NCI-H345 treated with DMSO at 0.1 percent for 48 hours (cell line): ENCODE measurements at regions not wholly inside any gene's neighbourhood (a gene's known extent, or its start where the extent isn't known, plus 50 kb on each side); places are given as distances from the start of the nearest gene placed in this dataset.
A peak's percentile ranks its signal among the peaks of the same experiment; 100 is the strongest.
"Not testable (repeated sequence)": the region's sequence is repeated elsewhere in the genome, so short reads cannot be mapped to it uniquely, and the experiment has no call there.

Experiments
- DNase-seq: peaks from one replicate; lab custom pipeline; 2025; ENCODE audit not compliant: unreplicated experiment; lab: John Stamatoyannopoulos, UW

- DNase-seq = peak; percentile 14
Observed at GRCh38 chr6:18527836-18528743, 140.9 kb downstream of the RNF144B start.

- peak; percentile 4 for DNase-seq
Observed at GRCh38 chr6:18530201-18530600, 143.1 kb downstream of the RNF144B start.

- no peak for DNase-seq
Observed at GRCh38 chr6:18532139-18532538, 145.0 kb downstream of the RNF144B start.

- DNase-seq = no peak
Observed at GRCh38 chr6:18533793-18534192, 146.6 kb downstream of the RNF144B start.

- DNase-seq = peak; percentile 4
Observed at GRCh38 chr6:18536591-18537055, 149.5 kb downstream of the RNF144B start.

- no peak for DNase-seq
Observed at GRCh38 chr6:18538315-18538714, 151.2 kb downstream of the RNF144B start.

- DNase-seq = no peak
Observed at GRCh38 chr6:18543051-18543450, 155.9 kb downstream of the RNF144B start.

GRCh38 chr6:18545142-18545541, 158.0 kb downstream of the RNF144B start:
- not testable (repeated sequence) for DNase-seq

- DNase-seq = no peak
Observed at GRCh38 chr6:18545726-18546125, 158.6 kb downstream of the RNF144B start.

GRCh38 chr6:18550119-18550518, 163.0 kb downstream of the RNF144B start:
- no peak for DNase-seq

- DNase-seq = no peak
Observed at GRCh38 chr6:18551228-18551627, 164.1 kb downstream of the RNF144B start.

GRCh38 chr6:18555750-18556149, 168.6 kb downstream of the RNF144B start:
- DNase-seq = no peak

- no peak for DNase-seq
Observed at GRCh38 chr6:18561037-18561750, 174.0 kb downstream of the RNF144B start.

GRCh38 chr6:18562726-18563125, 175.6 kb downstream of the RNF144B start:
- no peak for DNase-seq

- no peak for DNase-seq
Observed at GRCh38 chr6:18564775-18565174, 177.6 kb downstream of the RNF144B start.

- DNase-seq = no peak
Observed at GRCh38 chr6:18565231-18565630, 178.1 kb downstream of the RNF144B start.

GRCh38 chr6:18567380-18567779, 180.2 kb downstream of the RNF144B start:
- DNase-seq = no peak

GRCh38 chr6:18577491-18577890, 190.3 kb downstream of the RNF144B start:
- DNase-seq = no peak

- no peak for DNase-seq
Observed at GRCh38 chr6:18579166-18579565, 192.0 kb downstream of the RNF144B start.

- no peak for DNase-seq
Observed at GRCh38 chr6:18579869-18580268, 192.7 kb downstream of the RNF144B start.

GRCh38 chr6:18584372-18584771, 197.2 kb downstream of the RNF144B start:
- no peak for DNase-seq

GRCh38 chr6:18585032-18585573, 198.0 kb downstream of the RNF144B start:
- no peak for DNase-seq
